HG02642 (cell line): ENCODE measurements at regions not wholly inside any gene's neighbourhood (a gene's known extent, or its start where the extent isn't known, plus 50 kb on each side); places are given as distances from the start of the nearest gene placed in this dataset.
A peak's percentile ranks its signal among the peaks of the same experiment; 100 is the strongest.
"Not testable (repeated sequence)": the region's sequence is repeated elsewhere in the genome, so short reads cannot be mapped to it uniquely, and the experiment has no call there.

Source experiments
- ATAC-seq: cut with Tn5 transposase; IDR thresholded peaks from one replicate; pipeline ENCODE4 v1.9.1; 2021; ENCODE audit warnings: mild to moderate bottlenecking; ENCODE audit not compliant: unreplicated experiment, poor library complexity

DNA sequence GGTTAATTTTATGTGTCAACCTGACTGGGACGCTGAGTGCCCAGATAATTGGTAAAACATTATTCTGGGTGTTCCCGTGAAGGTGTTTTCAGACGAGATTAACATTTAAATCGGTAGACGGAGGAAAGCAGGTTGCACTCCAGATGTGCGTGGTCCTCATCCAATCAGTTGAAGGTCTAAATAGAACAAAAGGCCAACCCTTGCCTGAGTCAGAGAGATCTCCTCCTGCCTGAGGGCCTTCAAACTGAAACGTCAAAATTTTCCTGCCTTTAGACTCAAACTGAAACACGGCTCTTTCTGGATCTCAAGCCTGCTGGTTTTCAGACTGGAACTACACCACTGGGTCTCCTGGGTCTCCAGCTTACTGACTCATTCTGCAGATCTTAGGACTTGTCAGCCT lies 70.9 kb downstream of the NPIPA5 start:
- not testable (repeated sequence) for ATAC-seq

DNA sequence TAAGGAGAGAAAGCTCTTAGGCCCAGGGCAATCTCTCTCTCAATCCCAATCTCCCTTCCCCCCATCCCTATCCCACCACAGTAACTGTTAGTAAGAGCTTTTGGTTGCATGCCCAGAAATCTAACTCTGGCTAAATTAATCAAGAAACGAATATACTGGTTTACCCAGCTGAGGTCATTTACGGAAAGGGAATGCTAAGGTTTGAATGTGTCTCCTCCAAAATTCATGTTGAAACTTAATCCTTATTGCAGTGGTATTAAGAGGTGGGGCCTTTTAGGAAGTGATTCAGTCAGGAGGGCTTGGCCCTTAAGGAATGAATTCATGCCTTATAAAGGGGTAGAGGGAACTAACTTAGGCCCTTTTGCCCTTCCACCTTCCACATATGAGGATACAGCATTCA lies 72.2 kb downstream of the NPIPA5 start:
- not testable (repeated sequence) for ATAC-seq

DNA sequence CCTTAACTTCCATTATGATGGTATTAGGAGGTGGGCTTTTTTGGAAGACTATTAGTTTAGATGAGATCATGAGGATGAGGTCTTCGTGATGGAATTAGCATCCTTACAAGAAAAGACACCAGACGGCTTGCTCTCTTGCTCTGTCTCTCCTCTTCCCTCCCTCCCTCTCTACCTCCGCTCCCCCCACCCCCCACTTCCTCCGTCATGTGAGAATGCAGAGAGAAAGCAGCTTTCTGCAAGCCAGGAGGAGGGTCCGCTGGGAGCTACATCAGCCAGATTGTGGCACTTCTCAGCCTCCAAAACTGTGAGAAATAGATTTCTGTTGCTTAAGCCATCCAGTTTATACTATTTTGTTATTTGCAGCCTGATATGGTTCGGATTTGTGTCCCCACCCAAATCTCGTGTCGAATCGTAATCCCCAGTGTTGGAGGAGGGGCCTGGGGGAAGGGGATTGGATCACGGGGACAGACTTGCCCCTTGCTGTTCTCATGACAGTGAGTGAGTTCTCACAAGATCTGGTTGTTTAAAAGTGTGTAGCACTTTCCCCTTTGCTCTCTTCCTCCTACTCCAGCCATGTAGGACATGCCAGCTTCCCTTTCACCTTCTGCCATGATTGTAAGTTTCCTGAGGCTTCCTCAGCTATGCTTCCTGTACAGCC lies 74.3 kb downstream of the NPIPA5 start:
- not testable (repeated sequence) for ATAC-seq

DNA sequence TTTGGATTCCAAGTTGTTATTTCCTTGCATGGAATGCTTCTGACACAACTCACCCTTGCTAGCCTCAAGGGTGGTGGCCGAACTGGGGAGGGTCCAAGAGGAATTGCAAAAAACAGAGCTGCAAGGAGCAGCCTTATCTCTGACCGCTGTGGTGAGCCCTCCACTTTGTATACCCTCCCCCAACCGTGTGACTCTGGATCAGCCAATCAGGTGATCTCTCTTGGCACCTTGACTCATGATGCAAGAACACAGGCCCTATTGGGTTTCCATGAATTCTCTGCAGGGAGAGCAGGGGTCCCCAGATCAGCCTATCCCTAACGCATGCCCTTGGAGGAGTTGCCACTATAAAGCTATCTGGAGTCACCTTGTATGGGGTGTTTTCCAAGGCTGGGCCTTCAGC lies 81.0 kb downstream of the NPIPA5 start:
- not testable (repeated sequence) for ATAC-seq

DNA sequence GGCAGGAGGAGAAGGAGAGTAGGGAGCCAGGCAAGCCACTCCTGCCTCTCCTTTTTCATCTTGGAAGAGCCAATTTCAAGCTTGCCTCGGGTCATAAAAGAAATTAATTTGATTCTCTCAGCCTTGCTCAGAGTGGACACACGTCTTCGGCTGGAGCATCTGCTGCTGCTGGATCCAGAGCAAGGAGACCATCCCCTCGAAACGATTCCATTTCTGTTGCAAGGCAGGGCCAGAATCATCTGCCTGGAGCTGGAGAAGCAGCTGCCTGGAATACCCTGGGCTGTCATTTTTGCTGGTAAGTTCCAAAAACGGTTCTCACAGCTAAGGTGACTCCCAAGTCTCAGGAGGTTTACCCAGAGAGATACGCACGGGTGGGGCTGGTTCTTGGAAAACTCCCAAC lies 103.3 kb downstream of the NPIPA5 start:
- not testable (repeated sequence) for ATAC-seq

DNA sequence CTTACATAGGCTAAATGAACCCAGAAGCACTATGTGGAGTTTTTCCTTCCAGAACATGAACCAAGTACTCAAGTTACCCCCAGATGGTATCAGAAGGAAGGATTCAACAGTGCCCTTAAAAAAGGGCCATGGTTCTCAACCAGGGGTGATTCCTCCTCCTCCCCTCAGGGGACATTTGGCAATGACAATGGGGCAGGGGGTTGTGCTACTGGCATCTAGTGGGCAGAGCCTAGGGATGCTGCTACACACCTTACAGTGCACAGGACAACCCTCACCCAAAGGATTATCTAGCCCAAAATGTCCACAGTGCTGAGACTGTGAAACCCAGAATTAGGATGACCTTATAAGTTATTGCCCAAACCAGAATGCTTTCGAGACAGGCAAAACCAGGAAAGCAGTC lies 104.1 kb downstream of the NPIPA5 start:
- ATAC-seq = not testable (repeated sequence)

DNA sequence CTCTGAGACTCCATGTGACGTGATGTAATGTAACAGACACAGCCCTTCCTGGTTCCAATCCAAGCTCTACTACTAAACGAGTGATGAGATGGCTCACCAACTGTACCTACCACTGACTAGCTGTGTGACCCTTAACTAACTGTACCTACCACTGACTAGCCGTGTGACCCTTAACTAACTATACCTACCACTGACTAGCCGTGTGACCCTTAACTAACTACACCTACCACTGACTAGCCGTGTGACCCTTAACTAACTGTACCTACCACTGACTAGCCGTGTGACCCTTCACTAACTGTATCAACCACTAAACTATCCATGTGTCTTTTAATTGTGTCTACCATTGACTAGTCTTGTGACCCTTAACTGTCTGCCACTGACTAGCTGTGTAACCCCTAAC lies 111.2 kb downstream of the NPIPA5 start:
- ATAC-seq = not testable (repeated sequence)

DNA sequence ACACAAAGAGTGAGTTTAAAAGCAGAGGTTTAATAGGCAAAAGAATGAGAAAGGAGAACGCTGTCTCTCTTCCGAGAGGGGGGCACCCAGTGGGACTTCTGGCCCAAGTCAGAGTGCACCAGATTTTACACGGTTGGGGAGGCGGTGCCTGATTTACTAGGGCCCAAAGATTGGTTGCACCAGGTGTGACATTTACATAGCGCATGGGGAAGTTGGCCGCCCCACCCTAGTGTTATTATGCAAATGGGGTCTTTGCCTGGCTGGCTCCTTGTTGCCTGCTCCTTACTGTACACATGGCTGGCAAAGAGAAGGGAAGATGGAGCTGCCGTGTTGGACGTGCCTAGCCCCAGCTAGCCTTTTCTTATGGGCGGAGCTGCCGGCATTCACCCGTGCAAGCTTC lies 115.9 kb downstream of the NPIPA5 start:
- ATAC-seq = not testable (repeated sequence)

DNA sequence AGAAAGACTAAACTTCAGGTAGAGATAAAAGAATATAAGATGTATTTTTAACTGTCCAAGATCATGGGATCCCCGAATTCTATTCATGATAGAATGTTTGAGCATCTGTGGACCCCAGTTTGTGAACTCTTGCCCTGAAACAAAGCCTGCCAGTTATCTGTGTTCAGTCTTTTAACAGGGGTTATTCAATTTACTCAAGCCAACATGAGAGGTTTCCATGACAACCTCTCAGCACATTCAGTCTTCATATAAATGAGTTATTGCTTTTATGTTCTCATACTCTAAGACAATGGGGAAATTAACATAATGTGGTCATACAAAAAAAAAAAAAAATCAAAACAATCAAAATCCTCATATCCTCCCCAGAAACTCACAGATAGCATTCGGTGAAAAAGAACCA lies 130.1 kb downstream of the NPIPA5 start:
- ATAC-seq = not testable (repeated sequence)

DNA sequence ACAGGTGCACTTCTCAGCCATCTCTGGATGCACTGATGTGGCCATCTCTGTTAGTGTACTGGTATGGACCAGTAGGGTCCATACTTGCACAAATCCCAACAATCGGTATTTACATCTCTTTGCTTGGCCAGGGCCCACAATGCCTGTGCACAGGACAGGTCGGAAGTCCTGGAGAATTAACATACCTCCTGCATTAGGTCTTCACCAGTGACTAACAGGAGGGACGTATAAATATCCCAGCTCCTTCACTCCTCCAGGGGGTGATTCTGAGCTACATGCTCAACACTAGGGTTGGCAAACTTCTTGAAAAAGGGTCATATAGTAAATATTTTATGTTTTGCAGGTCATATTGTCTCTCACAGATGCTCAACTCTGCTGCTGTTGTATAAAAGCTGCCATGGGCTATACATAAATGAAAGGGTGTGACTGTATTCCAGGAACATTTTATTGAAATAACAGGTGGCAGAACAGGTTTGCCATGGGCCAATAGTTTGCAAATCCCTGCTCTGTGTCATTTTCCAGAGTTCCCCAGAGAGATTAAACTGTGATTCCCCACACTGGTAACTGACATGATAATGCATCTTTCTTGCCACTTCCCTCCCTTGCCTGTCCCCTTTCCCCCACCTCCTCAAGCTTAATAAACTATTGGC lies 141.3 kb downstream of the NPIPA5 start:
- ATAC-seq = not testable (repeated sequence)

DNA sequence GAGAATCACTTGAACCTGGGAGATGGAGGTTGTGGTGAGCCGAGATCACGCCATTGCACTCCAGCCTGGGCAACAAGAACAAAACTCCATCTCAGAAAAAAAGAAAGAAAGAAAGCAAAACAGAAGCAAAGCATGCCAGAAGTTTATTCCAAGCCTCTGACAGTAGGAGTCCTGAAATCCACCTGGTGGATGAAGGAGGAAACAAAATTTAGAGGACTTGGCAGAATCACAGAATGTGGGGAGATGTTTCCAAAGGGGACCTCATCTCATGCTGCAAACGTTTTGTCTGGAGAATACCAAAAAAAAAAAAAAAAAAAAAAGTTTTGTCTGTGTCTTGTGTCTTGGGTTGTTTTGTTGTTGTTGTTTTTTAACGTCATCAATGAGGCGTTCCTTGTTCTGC lies 141.1 kb upstream of the RRN3 start:
- ATAC-seq = not testable (repeated sequence)

DNA sequence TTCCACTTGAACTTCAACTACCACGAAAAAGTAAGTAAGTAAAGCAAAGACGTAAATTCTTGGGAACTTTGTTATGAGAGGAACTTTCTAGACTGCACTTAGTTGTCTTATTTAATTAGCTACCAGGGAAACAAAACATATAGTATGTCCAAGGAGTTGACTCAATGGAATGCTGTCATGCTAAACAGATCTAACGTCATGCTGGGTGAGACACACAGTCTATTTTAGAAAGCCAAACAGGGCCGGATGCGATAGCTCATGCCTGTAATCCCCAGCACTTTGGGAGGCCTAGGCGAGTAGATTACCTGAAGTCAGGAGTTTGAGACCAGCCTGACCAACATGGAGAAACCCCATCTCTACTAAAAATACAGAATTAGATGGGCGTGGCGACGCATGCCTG lies 140.6 kb upstream of the RRN3 start:
- ATAC-seq = not testable (repeated sequence)

DNA sequence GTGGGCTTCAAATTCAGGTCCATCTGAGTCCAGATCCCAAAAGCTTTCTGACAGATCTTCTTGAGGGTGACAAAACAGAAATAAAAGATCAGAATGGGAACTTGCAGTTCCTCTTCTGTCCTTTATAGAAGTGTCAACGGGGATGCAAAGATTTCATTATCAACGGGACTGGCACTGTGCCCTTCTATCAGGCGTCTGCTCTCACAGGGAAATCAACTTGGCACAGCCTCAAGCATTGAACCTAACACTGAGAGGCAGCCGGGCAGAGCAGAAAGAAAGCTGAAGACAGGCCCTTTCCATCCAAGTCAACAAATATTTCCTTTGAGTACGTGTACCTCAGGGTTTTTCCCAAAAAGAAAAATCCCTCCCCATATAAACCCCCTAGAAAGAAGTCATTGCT lies 136.4 kb upstream of the RRN3 start:
- not testable (repeated sequence) for ATAC-seq

DNA sequence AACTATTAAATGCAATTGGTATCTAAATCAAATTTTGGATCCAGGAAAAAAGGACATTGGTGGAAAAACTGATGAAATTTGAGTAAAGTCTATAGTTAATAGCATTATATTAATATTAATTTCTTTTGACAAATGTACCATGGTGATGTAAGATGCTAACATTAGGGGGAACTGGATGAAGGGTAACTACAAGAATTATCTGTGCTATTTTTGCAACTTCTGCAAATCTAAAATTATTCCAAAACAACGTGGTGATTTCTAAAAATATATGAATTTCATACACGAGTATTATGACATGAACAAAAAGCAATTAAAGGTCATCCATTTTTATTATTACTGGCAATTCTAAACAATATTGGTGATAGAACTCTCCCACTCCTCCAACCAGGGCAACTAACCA lies 135.6 kb upstream of the RRN3 start:
- not testable (repeated sequence) for ATAC-seq

DNA sequence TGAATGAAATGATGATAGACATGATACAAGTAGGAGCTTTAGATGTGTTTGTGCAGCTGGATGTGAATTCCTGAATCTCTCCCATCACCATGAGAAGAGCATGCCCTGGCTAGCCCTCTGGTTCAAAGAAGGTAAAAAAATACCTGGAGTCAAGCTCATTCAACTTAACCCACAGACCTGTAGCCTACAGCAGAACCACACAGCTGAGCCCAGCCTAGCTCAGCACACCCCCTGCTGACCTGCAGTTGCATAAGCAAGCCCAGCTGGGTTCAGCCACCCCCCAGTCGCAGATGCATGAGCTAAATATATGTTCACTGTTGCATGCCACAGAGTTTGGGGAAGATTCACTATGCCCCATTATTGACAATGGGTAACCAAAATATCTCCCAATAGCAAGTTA lies 130.6 kb upstream of the RRN3 start:
- not testable (repeated sequence) for ATAC-seq

DNA sequence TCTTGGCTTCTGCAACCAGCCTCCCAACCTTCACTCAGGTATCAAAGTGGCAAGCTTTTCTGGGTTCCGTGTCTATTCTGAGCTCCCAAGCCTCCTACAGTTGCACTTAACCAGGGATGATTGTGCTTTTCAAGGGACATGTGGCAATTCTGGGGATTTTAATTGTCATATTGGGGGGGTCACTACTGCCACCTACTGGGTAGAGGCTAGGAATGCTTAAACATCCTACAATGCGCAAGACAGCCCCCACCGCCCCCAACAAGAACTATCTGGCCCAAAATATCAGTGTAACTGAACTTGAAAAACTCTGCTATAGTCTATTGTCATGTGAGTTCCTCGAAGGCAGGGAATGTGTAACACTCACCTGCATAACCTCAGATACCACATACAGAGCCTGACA lies 129.3 kb upstream of the RRN3 start:
- not testable (repeated sequence) for ATAC-seq

DNA sequence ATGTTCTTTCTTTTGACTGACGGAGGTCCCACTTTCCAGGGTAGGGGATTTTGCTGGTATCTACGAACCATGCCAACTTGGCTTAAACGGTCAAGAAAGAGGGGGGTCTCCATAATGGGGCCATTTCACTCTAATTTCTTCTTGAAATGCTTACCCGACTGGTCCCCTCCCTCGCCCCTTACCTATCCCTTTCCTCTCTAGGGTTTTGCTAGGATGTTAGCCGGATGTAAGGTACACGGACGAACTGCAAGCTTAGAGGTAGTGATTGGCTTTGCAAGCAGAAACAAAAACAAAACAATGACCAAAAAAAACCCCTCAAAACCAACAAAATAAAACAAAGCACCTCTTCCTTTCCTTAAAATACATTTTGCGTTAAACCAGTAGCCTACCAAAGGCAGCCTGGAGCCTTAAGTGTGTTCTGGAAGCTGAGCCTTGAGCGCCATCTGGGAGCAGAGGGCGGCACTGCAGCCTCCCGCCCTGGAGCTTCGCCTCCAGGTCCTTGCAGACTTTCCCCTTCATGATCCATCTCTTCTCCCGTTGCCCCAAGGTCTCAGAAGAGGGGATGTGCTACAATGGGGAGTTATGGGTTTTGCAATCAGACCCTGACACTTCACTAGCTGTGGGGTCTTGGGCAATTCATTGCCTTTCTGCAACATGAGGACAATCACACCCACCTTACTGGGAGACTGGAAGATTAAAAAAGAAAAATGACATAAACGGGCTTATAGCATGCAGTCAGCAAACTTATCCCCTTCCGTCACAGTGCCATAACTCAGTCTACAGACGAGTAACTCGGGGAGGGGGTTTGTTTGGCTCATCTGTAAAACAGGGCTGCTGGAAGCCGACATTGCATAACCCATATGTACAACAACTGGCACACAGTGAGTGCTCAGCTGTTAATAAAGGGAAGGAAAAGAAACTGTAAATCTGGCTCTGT lies 125.9 kb upstream of the RRN3 start:
- ATAC-seq = peak; percentile 64

DNA sequence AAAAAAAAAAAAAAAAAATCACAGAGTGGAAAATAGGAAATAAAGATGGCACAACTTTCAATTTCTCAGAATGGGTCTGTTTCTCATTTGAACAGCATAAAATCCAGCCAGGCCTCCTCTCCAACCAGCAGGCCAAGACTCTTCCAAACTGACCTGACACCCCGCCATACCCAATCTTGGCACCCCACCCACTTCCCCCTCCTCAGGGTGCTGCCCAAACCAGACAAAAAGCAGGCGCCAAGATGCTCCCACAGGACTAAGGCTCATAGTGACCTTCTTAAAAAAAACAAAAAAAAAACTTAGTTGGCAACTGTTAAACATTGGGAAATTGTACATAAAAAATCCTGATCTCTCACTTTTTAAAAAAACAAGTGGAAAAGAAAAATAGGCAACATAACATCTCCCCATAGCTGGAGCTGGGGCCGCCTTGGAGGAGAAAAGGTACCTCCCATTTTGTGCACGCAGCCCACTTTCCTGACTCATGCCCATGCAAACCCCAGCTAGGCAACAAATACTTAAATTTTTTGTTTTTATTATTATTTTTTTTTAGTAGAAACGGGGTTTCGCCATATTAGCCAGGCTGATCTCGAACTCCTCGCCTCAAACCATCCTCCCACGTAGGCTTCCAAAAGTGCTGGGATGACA lies 124.9 kb upstream of the RRN3 start:
- not testable (repeated sequence) for ATAC-seq

DNA sequence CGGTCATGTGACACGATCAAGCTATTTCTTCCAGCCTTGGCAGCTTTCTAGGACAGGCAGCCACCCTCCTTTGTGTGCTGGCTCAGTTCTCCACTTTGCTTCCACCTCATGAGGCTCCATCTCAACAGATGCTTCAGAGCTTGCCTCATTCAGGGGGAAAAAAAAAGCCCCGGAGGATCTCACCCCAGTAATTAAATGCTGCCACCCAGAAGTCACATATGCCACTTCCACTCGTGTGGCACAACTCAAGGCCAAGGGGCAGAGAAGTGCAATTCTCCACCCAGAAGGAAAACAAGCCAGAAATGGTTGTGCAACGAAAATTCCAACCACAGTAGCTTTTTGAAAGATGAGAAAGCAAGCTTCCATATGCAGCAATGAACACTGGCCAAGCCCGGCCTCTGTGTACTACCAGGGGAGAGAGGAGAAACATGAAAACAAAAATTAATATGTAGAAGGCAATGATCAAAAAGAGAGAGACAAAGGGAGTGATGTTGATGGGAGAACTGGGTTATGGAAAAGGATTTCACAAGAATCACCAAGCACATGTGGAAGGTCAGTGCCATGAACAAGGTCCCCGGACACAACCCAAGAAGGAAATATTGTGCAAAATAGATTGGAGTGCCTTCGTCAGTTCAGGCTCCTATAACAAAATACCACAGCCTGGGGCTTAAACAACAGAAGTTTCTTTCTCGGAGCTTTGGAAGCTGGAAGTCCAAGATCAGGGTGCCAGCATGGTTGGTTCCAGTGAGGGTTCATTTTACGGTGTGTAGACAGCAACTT lies 113.3 kb upstream of the RRN3 start:
- not testable (repeated sequence) for ATAC-seq

DNA sequence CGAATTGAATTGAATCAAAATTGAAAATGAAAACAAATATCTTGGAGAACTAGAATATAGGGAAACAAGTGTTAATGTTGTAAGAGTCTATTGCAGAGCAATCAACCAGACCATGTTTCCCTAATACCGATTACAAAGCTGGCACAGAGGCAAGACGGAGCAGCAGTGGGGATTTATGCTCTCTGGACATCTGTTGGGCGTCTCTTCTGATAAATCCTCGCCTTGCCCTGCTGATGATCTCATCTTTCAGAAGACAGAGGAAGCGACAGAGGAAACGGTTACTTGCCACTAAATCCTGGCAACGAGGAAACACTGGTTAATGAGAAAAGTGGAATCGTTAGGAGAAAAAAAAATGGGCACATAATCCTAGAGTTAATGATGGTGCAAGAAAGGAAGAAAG lies 112.4 kb upstream of the RRN3 start:
- ATAC-seq = not testable (repeated sequence)
